Spleen (tissue), 7 donors: ENCODE measurements at regions not wholly inside any gene's neighbourhood (a gene's known extent, or its start where the extent isn't known, plus 50 kb on each side); places are given as distances from the start of the nearest gene placed in this dataset.

Source experiments
- CTCF ChIP-seq, 11 experiments: fragments of 200-600 bp in 7 of 11; fragments of 450-650 bp in 4 of 11; sonication (generic) in 4 of 11; IDR thresholded peaks in 8 of 11; conservative IDR thresholded peaks in 3 of 11; 1 replicate in 7 of 11; 2 replicates in 4 of 11; pipeline versions ENCODE4 v1.4.0 to v1.8.0; 2016 to 2021; ENCODE audit warnings: antibody characterized with exemption in 11 of 11, inconsistent platforms in 4 of 11, mild to moderate bottlenecking in 1 of 11
- POLR2AphosphoS5 ChIP-seq, 3 donors: sonication (generic); formaldehyde crosslinking; IDR thresholded peaks; one replicate each; pipeline ENCODE4 v1.5.1; 2017; ENCODE audit warnings: antibody characterized with exemption in 3 of 3
- donor health status: DM: no; HTN: no; CAD: no; lungs with moderate emphysema.
- donor health status: DM: no; HTN: no; CAD: no.
- donor health status: DM: no; HTN: no; CAD: no.

GRCh38 chr2:88857274-88857741 lies 165.8 kb downstream of the RPIA start:
- TF ChIP-seq CTCF (IDR thresholded peaks at IDR 0.05 in 8 of 11, conservative IDR thresholded peaks at IDR 0.05 in 3 of 11) (no peak), POLR2AphosphoS5 (IDR thresholded peaks at IDR 0.05) (peak in 2 of 3 donors; percentile 64 to 79)
